Gastrocnemius medialis (tissue), 4 donors: ENCODE measurements at regions not wholly inside any gene's neighbourhood (a gene's known extent, or its start where the extent isn't known, plus 50 kb on each side); places are given as distances from the start of the nearest gene placed in this dataset.

Experiments used
- POLR2A ChIP-seq, 2 donors: fragments of 450-650 bp; IDR thresholded peaks; one replicate each; pipeline ENCODE4 v1.6.1; 2017; ENCODE audit warnings: antibody characterized with exemption in 2 of 2, mild to moderate bottlenecking in 2 of 2, moderate library complexity in 2 of 2
- TF ChIP-seq, protein P1 (sequence below), 5 experiments: fragments of 450-650 bp in 3 of 5; fragments of 200-600 bp in 2 of 5; sonication (generic) in 2 of 5; IDR thresholded peaks in 4 of 5; conservative IDR thresholded peaks in 1 of 5; 1 replicate in 4 of 5; 2 replicates in 1 of 5; pipeline ENCODE4 v1.5.1; 2016 to 2019; ENCODE audit warnings: antibody characterized with exemption in 5 of 5, mild to moderate bottlenecking in 3 of 5, moderate library complexity in 3 of 5

DNA sequence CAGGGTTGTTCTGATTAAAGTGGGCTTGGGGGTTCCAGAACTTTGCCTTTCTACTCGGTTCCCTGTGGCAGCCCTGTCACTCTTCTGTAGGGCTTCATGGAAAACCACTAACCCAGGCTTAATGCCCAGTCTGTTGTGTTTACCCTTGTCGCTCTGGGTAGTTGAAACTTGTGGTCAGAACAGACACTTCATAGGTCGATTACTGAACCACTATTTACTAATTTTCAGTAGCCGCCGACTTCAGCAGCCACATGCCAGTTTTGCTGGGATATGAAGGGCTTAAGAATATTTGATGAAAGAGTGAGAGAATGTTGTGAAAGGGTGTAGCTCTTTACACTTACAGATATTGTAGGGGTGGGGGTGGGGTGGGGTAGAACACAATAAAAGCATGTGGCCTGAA lies 362.3 kb downstream of the RND3 start:
- TF ChIP-seq, protein P1, sequence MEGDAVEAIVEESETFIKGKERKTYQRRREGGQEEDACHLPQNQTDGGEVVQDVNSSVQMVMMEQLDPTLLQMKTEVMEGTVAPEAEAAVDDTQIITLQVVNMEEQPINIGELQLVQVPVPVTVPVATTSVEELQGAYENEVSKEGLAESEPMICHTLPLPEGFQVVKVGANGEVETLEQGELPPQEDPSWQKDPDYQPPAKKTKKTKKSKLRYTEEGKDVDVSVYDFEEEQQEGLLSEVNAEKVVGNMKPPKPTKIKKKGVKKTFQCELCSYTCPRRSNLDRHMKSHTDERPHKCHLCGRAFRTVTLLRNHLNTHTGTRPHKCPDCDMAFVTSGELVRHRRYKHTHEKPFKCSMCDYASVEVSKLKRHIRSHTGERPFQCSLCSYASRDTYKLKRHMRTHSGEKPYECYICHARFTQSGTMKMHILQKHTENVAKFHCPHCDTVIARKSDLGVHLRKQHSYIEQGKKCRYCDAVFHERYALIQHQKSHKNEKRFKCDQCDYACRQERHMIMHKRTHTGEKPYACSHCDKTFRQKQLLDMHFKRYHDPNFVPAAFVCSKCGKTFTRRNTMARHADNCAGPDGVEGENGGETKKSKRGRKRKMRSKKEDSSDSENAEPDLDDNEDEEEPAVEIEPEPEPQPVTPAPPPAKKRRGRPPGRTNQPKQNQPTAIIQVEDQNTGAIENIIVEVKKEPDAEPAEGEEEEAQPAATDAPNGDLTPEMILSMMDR (IDR thresholded peaks at IDR 0.05 in 4 of 5, conservative IDR thresholded peaks at IDR 0.05 in 1 of 5) = no peak
- no peak for TF ChIP-seq POLR2A (IDR thresholded peaks at IDR 0.05)
